ENCODE measurements at regions not wholly inside any gene's neighbourhood (a gene's known extent, or its start where the extent isn't known, plus 50 kb on each side); places are given as distances from the start of the nearest gene placed in this dataset.

DNA sequence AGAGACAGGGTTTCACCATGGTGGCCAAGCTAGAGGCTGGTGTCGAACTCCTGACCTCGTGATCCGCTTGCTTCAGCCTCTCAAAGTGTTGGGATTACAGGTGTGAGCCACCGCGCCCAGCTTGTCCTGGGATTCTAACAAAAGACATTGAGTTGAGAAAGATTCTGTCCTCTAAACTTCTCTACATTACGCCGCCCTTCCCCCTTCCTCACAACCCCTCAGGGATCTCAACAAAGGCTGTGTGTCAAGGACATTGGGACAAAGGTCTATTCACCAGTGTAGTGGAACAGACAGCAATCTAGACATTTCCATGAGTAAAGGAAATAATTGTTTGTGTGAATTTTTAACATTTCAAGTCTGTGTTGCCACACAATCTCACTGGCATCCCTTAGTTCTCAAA, 68.8 kb upstream of the KIF5B start (continued):
- 0 out of 2 replicates have a peak, but pooled peaks have one; percentile 36 for TF ChIP-seq ZHX1 (CRISPR knock-in tag; IDR thresholded peaks at IDR 0.05; ENCODE audit: low read depth)
- no peak for TF ChIP-seq ZNF10 (CRISPR knock-in tag; IDR thresholded peaks at IDR 0.05; ENCODE audit: borderline replicate concordance, low read depth)
- peak; percentile 78 for TF ChIP-seq MED1 (CRISPR knock-in tag; IDR thresholded peaks at IDR 0.05)
- TF ChIP-seq KDM2A (CRISPR knock-in tag; IDR thresholded peaks at IDR 0.05; ENCODE audit: borderline replicate concordance, low read depth): no peak
- TF ChIP-seq ZNF713 (CRISPR knock-in tag; IDR thresholded peaks at IDR 0.05): no peak
- TF ChIP-seq SOX6 (IDR thresholded peaks at IDR 0.05): no peak
- peak; percentile 97 for TF ChIP-seq SOX6 (CRISPR knock-in tag; IDR thresholded peaks at IDR 0.05)
- TF ChIP-seq, protein P1, sequence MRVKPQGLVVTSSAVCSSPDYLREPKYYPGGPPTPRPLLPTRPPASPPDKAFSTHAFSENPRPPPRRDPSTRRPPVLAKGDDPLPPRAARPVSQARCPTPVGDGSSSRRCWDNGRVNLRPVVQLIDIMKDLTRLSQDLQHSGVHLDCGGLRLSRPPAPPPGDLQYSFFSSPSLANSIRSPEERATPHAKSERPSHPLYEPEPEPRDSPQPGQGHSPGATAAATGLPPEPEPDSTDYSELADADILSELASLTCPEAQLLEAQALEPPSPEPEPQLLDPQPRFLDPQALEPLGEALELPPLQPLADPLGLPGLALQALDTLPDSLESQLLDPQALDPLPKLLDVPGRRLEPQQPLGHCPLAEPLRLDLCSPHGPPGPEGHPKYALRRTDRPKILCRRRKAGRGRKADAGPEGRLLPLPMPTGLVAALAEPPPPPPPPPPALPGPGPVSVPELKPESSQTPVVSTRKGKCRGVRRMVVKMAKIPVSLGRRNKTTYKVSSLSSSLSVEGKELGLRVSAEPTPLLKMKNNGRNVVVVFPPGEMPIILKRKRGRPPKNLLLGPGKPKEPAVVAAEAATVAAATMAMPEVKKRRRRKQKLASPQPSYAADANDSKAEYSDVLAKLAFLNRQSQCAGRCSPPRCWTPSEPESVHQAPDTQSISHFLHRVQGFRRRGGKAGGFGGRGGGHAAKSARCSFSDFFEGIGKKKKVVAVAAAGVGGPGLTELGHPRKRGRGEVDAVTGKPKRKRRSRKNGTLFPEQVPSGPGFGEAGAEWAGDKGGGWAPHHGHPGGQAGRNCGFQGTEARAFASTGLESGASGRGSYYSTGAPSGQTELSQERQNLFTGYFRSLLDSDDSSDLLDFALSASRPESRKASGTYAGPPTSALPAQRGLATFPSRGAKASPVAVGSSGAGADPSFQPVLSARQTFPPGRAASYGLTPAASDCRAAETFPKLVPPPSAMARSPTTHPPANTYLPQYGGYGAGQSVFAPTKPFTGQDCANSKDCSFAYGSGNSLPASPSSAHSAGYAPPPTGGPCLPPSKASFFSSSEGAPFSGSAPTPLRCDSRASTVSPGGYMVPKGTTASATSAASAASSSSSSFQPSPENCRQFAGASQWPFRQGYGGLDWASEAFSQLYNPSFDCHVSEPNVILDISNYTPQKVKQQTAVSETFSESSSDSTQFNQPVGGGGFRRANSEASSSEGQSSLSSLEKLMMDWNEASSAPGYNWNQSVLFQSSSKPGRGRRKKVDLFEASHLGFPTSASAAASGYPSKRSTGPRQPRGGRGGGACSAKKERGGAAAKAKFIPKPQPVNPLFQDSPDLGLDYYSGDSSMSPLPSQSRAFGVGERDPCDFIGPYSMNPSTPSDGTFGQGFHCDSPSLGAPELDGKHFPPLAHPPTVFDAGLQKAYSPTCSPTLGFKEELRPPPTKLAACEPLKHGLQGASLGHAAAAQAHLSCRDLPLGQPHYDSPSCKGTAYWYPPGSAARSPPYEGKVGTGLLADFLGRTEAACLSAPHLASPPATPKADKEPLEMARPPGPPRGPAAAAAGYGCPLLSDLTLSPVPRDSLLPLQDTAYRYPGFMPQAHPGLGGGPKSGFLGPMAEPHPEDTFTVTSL (CRISPR knock-in tag; IDR thresholded peaks at IDR 0.05; ENCODE audit: borderline replicate concordance): peak; percentile 38; the same call in 1 of the 2 replicates
- peak; percentile 94 for TF ChIP-seq SOX5 (CRISPR knock-in tag; IDR thresholded peaks at IDR 0.05; ENCODE audit: borderline replicate concordance)
- TF ChIP-seq PHF8 (CRISPR knock-in tag; IDR thresholded peaks at IDR 0.05): no peak
- peak; percentile 40; the same call in 1 of the 2 replicates for TF ChIP-seq NR2C2 (CRISPR knock-in tag; IDR thresholded peaks at IDR 0.05; ENCODE audit: borderline replicate concordance)
- TF ChIP-seq HNF4A (CRISPR knock-in tag; IDR thresholded peaks at IDR 0.05): peak; percentile 75
- no peak for TF ChIP-seq ZNF260 (CRISPR knock-in tag; IDR thresholded peaks at IDR 0.05; ENCODE audit: borderline replicate concordance, low read depth)
- peak in 1 of 2 experiments; percentile 86; a peak in 2 of 4 replicates for TF ChIP-seq EP300 (IDR thresholded peaks at IDR 0.05; ENCODE audit: low read depth in 2 of 2, low read length in 2 of 2)
- TF ChIP-seq EP300 (CRISPR knock-in tag; IDR thresholded peaks at IDR 0.05; ENCODE audit: borderline replicate concordance): peak; percentile 70; the same call in 1 of the 2 replicates
- no peak for TF ChIP-seq RFX1 (IDR thresholded peaks at IDR 0.05)
- peak; percentile 96 for TF ChIP-seq ZMYM2 (CRISPR knock-in tag; IDR thresholded peaks at IDR 0.05)
- TF ChIP-seq FOXA1 (IDR thresholded peaks at IDR 0.05): no peak
- peak; percentile 47; the same call in 1 of the 2 replicates for TF ChIP-seq FOXA1 (CRISPR knock-in tag; IDR thresholded peaks at IDR 0.05)
- TF ChIP-seq RXRA (CRISPR knock-in tag; IDR thresholded peaks at IDR 0.05): peak; percentile 29; the same call in 1 of the 2 replicates
- peak; percentile 75 for TF ChIP-seq RARA (CRISPR knock-in tag; IDR thresholded peaks at IDR 0.05)
- TF ChIP-seq POLR2AphosphoS2 (IDR thresholded peaks at IDR 0.05; ENCODE audit: low read depth, low read length): no peak
- peak; percentile 34; the same call in 1 of the 2 replicates for TF ChIP-seq SP5 (CRISPR knock-in tag; IDR thresholded peaks at IDR 0.05; ENCODE audit: borderline replicate concordance, low read depth)
- no peak for TF ChIP-seq RARG (CRISPR knock-in tag; IDR thresholded peaks at IDR 0.05; ENCODE audit: low read depth)
- TF ChIP-seq HNRNPUL1 (IDR thresholded peaks at IDR 0.05; ENCODE audit: low read depth, low read length): no peak
- TF ChIP-seq KMT2B (CRISPR knock-in tag; IDR thresholded peaks at IDR 0.05): no peak
